ENCODE measurements at regions not wholly inside any gene's neighbourhood (a gene's known extent, or its start where the extent isn't known, plus 50 kb on each side); places are given as distances from the start of the nearest gene placed in this dataset.
"Not testable (repeated sequence)": the region's sequence is repeated elsewhere in the genome, so short reads cannot be mapped to it uniquely, and the experiment has no call there.

- no peak for TF ChIP-seq ZFX (IDR thresholded peaks at IDR 0.05; ENCODE audit: borderline replicate concordance)
- TF ChIP-seq, protein P1, sequence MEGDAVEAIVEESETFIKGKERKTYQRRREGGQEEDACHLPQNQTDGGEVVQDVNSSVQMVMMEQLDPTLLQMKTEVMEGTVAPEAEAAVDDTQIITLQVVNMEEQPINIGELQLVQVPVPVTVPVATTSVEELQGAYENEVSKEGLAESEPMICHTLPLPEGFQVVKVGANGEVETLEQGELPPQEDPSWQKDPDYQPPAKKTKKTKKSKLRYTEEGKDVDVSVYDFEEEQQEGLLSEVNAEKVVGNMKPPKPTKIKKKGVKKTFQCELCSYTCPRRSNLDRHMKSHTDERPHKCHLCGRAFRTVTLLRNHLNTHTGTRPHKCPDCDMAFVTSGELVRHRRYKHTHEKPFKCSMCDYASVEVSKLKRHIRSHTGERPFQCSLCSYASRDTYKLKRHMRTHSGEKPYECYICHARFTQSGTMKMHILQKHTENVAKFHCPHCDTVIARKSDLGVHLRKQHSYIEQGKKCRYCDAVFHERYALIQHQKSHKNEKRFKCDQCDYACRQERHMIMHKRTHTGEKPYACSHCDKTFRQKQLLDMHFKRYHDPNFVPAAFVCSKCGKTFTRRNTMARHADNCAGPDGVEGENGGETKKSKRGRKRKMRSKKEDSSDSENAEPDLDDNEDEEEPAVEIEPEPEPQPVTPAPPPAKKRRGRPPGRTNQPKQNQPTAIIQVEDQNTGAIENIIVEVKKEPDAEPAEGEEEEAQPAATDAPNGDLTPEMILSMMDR (IDR thresholded peaks at IDR 0.05): no peak
- no peak overlapping the region for H3K27ac ChIP-seq
Observed at GRCh38 chr6:90463359-90463758, 123.5 kb downstream of the MAP3K7 start.

DNA sequence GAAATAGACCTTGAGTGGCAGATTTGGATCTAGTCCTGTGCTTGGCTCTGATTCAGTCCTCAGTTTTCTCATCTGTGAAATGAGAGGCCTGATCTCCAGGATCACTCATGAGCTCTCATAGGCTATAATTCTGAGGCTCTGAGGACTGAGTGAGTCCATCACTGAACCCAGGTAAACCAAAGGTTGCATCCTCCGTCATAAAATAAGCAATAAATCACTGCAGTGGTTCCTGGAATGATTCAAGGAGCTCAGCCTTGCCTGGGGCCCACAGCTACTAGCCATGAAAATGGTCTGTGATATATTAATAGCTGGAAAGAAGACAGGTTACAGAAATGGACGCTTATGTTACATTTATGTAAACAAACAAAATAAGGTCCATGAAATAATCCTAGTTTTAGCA, 124.8 kb downstream of the MAP3K7 start:
- TF ChIP-seq, protein P1 (IDR thresholded peaks at IDR 0.05): no peak
- no peak for TF ChIP-seq ZFX (IDR thresholded peaks at IDR 0.05; ENCODE audit: borderline replicate concordance)
- H3K27ac ChIP-seq: no peak overlapping the region

DNA sequence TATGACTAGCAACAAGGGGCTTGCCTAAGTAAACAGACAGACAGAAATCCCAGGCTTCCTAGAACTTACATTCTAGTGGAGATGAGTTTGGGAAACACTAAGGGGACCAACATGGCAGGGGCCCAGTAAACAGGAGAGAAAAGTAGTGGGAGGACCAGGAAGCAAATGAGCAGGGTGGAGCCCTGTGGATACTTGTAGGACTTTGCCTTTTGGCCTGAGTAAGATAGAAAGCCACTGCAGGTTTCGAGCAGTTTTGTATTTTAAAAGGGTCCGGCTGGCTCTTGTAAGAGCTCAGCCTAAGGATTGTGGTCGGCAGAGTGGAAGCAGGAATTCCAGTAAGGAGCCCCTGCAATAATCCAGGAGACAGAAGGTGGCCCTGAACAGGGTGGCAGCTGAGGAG, 125.5 kb downstream of the MAP3K7 start:
- TF ChIP-seq ZFX (IDR thresholded peaks at IDR 0.05; ENCODE audit: borderline replicate concordance): no peak
- TF ChIP-seq, protein P1 (IDR thresholded peaks at IDR 0.05): no peak
- H3K27ac ChIP-seq: no peak overlapping the region

GRCh38 chr6:90460051-90460450, 126.8 kb downstream of the MAP3K7 start:
- TF ChIP-seq ZFX (IDR thresholded peaks at IDR 0.05; ENCODE audit: borderline replicate concordance): no peak
- TF ChIP-seq, protein P1 (IDR thresholded peaks at IDR 0.05): no peak
- no peak overlapping the region for H3K27ac ChIP-seq

GRCh38 chr6:90459225-90459758, 127.6 kb downstream of the MAP3K7 start:
- TF ChIP-seq, protein P1 (IDR thresholded peaks at IDR 0.05): no peak
- TF ChIP-seq ZFX (IDR thresholded peaks at IDR 0.05; ENCODE audit: borderline replicate concordance): no peak
- H3K27ac ChIP-seq: no peak overlapping the region

- TF ChIP-seq, protein P1 (IDR thresholded peaks at IDR 0.05): no peak
- no peak for TF ChIP-seq ZFX (IDR thresholded peaks at IDR 0.05; ENCODE audit: borderline replicate concordance)
Observed at GRCh38 chr6:90458353-90459224, 128.3 kb downstream of the MAP3K7 start.

DNA sequence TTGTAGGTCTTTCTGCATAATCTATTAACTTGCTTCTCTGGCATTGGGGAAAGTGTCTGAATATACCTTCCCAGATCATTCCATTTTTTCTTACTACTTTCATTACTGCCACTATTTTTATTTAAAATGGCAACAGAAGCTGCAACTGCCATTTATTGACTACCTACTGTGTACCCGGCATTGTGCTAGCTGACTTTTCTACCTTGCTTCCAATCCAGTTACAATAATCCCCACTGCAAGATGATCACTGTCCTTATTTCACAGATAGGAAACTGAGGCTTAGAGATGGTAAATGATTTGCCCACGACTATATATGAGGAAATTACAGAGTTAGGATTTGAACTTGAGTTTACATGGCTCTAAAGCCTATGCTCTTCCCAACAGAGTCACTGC, 129.0 kb downstream of the MAP3K7 start:
- TF ChIP-seq, protein P1 (IDR thresholded peaks at IDR 0.05): no peak
- TF ChIP-seq ZFX (IDR thresholded peaks at IDR 0.05; ENCODE audit: borderline replicate concordance): no peak
- no peak overlapping the region for H3K27ac ChIP-seq

More at GRCh38 chr6:90458353-90459224, 128.3 kb downstream of the MAP3K7 start:
- no peak overlapping the region for H3K27ac ChIP-seq

- not testable (repeated sequence) for H3K27ac ChIP-seq
Observed at GRCh38 chr6:90456997-90457866, 129.6 kb downstream of the MAP3K7 start.

Measured in 22Rv1 (cell line).